HG02970 (cell line): ENCODE measurements at regions not wholly inside any gene's neighbourhood (a gene's known extent, or its start where the extent isn't known, plus 50 kb on each side); places are given as distances from the start of the nearest gene placed in this dataset.

Experiments
- ATAC-seq: cut with Tn5 transposase; IDR thresholded peaks from one replicate; pipeline ENCODE4 v1.9.1; 2021; ENCODE audit warnings: mild to moderate bottlenecking, moderate library complexity, moderate number of reproducible peaks; ENCODE audit not compliant: unreplicated experiment, low FRiP score

GRCh38 chr5:117880932-117881331 lies 1107.4 kb downstream of the DTWD2 start:
- no peak for ATAC-seq

DNA sequence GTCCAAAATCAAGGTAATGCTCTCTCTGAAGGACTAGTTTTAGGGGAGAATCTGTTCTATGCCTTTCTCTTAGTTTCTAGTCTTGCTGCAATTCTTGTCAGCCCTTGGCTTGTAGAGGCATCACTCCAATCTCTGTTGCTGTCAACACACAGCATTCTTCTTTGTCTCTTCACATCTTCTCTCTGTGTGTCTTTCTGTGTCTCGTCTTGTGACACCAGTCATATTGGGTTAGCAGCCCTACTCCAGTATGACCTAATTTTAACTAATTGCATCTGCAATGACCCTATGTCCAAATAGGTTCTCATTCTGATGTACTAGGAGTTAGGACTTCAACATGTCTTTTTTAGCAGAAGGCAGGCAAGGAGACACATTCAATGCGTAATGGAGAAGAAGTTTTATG lies 1110.6 kb downstream of the DTWD2 start:
- ATAC-seq = no peak

DNA sequence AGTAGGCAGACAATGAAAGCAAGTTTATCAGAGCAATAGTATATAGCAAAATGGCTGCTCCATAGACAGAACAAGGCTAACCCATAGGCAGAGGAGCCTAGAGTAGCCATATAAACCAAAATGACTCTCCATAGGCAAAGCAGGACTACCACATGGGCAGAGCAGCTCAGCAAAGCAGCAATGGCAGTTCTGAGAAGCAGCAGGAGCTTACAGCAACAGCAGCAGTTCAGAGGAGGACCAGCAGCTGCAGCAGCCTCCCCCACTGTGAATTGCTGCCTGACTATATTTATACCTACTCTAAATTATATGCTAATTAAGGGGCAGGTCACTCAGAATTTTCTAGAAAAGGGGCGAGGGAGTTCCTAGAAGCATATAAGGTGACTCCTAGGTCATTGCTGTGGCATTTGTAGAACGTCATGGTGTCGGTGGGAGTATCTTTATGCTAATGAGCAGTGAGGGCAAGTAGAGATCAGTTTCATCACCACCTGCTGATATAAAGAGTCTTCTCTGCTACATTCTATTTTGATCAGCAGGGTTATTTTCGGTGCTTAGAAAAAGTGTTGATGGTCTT lies 1115.5 kb downstream of the DTWD2 start:
- ATAC-seq = no peak

GRCh38 chr5:117869596-117869995 lies 1118.8 kb downstream of the DTWD2 start:
- ATAC-seq = no peak

GRCh38 chr5:117863586-117864296 lies 1124.6 kb downstream of the DTWD2 start:
- no peak for ATAC-seq

- ATAC-seq = no peak
Observed at GRCh38 chr5:117860550-117860949, 1127.8 kb downstream of the DTWD2 start.

DNA sequence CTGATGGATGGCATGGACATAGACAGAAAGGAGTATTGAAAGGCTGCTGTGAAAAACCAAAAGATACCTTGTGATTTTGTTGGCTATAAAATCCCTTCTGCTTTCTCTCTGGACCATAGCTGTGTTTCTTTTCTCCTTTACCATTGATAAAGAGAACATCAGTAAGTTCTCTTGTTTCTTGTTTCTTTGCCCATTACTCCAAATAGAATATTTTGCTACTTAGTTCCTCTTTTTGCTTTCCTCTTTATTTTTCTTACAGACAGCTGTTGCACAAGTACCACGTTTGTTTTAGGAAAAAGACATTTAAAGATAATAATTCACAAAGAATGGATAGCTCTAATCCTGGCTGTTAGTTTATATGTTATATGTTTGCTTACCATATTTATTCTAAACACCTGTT lies 1129.2 kb downstream of the DTWD2 start:
- no peak for ATAC-seq

DNA sequence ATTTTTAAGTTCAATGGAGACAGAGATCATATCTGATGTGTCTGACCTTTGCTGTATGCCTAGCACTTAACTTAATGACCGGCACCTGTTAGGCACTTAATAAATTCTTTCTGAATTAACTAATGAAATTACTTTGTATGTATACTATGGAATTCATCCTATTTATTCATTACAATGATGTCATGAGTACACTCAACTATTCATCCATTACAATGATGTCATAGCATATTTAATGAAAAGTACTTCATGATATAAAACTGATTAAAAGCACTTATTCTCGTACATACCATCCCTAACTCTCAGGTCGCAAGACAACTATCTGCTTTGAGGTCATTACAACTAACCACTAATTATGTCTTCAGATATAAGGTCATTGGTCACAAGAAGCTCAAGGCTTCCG lies 1131.6 kb downstream of the DTWD2 start:
- ATAC-seq = no peak

- ATAC-seq = no peak
Observed at GRCh38 chr5:117837786-117838185, 1150.6 kb downstream of the DTWD2 start.

GRCh38 chr5:117833691-117834090 lies 1154.7 kb downstream of the DTWD2 start:
- ATAC-seq = no peak

- ATAC-seq = no peak
Observed at GRCh38 chr5:117829646-117830045, 1158.7 kb downstream of the DTWD2 start.

DNA sequence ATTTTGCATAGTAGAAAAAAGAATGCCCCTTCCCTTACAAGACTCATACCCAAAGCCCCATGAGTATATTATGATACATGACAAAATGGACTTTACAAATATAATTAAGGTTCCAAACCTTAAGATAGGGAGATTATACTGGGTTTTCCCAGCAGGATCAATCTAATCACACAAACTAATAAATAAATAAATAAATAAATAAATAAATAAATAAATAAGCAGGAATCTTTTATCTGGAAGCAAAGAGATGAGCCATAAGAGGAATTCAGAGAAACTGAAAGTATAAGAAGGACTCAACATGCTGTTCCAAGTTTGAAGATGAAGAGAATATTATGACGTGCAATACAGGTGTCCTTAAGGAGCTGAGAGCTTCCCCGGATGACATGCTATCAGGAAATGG lies 1174.5 kb downstream of the DTWD2 start:
- ATAC-seq = no peak

DNA sequence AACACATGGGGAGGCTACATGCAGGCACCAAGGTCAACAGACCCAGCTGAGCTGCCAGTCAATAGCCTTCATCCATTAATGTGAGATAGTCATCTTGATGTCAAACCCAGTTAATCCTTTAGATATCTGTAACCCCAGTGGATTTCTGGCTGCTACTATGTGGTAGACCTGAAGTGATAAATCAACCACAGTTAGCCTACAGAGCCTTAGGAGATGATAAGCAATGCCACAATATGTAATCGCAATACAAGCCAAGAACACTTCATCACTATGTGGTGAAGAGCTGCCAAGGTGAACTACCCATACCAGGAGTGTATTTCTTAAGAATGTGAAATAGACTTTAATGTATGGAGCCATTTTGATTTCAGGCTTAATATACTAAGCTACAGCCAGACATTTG lies 1175.5 kb downstream of the DTWD2 start:
- ATAC-seq = no peak

DNA sequence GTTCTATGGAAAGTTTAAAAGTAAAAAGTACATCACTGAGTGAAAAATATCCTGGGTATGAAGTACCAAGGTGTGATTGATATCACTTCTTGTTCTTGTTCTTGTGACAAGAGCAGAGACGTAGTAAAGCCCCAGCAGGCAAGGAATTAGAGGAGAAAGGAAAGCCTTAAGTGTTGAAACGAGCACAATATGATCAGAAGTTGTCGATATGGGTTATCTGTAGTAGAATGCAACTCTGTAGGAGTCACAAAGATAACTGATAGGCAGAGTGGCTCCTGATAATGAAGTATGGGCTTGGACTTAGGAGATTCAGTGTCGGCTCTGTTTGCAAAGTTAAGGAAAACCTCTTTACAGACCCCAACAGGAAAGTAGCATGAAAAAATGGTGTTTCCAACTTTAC lies 1179.1 kb downstream of the DTWD2 start:
- no peak for ATAC-seq

DNA sequence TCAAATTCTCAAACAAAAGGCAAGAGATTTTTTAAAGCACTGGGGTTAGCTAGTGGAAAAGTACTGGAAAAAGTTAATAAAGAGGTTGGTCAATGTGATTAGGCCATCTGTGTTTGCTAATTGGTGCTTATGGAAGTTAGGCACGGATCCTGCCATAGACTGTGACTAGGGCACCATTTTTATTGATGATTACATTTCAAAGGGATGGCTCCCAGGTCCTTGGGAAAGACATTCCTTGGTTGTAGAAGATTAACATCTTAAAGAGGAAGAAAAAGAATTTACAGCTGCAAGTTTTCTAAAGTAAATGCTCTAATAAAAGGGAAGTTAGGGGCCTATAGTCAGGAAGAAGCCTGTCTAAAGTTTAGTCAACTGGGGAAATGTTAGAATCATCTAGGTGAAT lies 1183.3 kb downstream of the DTWD2 start:
- ATAC-seq = no peak

- ATAC-seq = no peak
Observed at GRCh38 chr5:117803533-117803932, 1184.8 kb downstream of the DTWD2 start.

GRCh38 chr5:117801583-117801982 lies 1186.8 kb downstream of the DTWD2 start:
- no peak for ATAC-seq

GRCh38 chr5:117800261-117800660 lies 1188.1 kb downstream of the DTWD2 start:
- no peak for ATAC-seq

DNA sequence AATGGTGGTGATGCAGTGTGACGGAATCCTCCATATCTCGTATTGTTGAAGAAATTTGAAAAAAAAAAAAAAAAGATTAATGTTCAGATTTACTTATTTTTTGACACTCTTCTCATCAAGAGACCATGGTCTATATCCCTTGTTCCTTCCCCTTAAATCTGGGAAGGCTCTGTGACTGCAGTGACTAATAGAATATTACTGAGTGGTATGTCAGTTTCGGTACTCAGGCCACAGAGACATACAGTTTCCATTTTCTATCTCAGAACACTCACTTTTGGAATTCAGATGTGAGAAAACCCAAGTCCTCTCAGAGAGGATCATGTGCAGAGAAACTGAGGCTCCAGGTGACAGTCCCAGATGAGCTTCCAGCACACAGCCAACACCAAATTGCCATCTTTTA lies 1193.5 kb downstream of the DTWD2 start:
- no peak for ATAC-seq

- ATAC-seq = no peak
Observed at GRCh38 chr5:117793963-117794362, 1194.4 kb downstream of the DTWD2 start.

GRCh38 chr5:117792476-117792875 lies 1195.9 kb downstream of the DTWD2 start:
- ATAC-seq = no peak

GRCh38 chr5:117788596-117788995 lies 1199.8 kb downstream of the DTWD2 start:
- ATAC-seq = no peak
